DMS114 treated with DMSO at 0.1 percent for 48 hours (cell line): ENCODE measurements at regions not wholly inside any gene's neighbourhood (a gene's known extent, or its start where the extent isn't known, plus 50 kb on each side); places are given as distances from the start of the nearest gene placed in this dataset.
"Not testable (repeated sequence)": the region's sequence is repeated elsewhere in the genome, so short reads cannot be mapped to it uniquely, and the experiment has no call there.

ENCODE experiments used
- DNase-seq: peaks from one replicate; lab custom pipeline; 2025; ENCODE audit not compliant: unreplicated experiment; lab: John Stamatoyannopoulos, UW

- not testable (repeated sequence) for DNase-seq
These were observed 357.6 kb downstream of the ADGRD1 start for GRCh38 chr12:131311279-131311722.

GRCh38 chr12:131311764-131312163, 358.1 kb downstream of the ADGRD1 start:
- no peak for DNase-seq

- DNase-seq: not testable (repeated sequence)
These were observed 358.7 kb downstream of the ADGRD1 start for GRCh38 chr12:131312382-131312781.

- DNase-seq: no peak
These were observed 359.3 kb downstream of the ADGRD1 start for GRCh38 chr12:131312793-131313545.

- DNase-seq: no peak
These were observed 359.9 kb downstream of the ADGRD1 start for GRCh38 chr12:131313635-131314034.

GRCh38 chr12:131314524-131315090, 360.9 kb downstream of the ADGRD1 start:
- DNase-seq: no peak

- DNase-seq: no peak
These were observed 361.9 kb downstream of the ADGRD1 start for GRCh38 chr12:131315601-131316000.

GRCh38 chr12:131316388-131316787, 362.7 kb downstream of the ADGRD1 start:
- DNase-seq: no peak

- DNase-seq: no peak
These were observed 364.5 kb downstream of the ADGRD1 start for GRCh38 chr12:131318045-131318685.

- DNase-seq: no peak
These were observed 368.3 kb downstream of the ADGRD1 start for GRCh38 chr12:131321988-131322387.

GRCh38 chr12:131322460-131322859, 368.8 kb downstream of the ADGRD1 start:
- not testable (repeated sequence) for DNase-seq

- DNase-seq: no peak
These were observed 370.2 kb downstream of the ADGRD1 start for GRCh38 chr12:131323879-131324278.

- no peak for DNase-seq
These were observed 374.1 kb downstream of the ADGRD1 start for GRCh38 chr12:131327521-131328488.

GRCh38 chr12:131328861-131329845, 375.4 kb downstream of the ADGRD1 start:
- DNase-seq: not testable (repeated sequence)

GRCh38 chr12:131330106-131330815, 376.6 kb downstream of the ADGRD1 start:
- no peak for DNase-seq

GRCh38 chr12:131331148-131331750, 377.5 kb downstream of the ADGRD1 start:
- no peak for DNase-seq

- DNase-seq: no peak
These were observed 378.5 kb downstream of the ADGRD1 start for GRCh38 chr12:131332224-131332623.

- DNase-seq: no peak
These were observed 377.8 kb upstream of the SFSWAP start for GRCh38 chr12:131333136-131333535.
